Mucosa of descending colon (tissue), 3 donors: ENCODE measurements at regions not wholly inside any gene's neighbourhood (a gene's known extent, or its start where the extent isn't known, plus 50 kb on each side); places are given as distances from the start of the nearest gene placed in this dataset.
"Not testable (repeated sequence)": the region's sequence is repeated elsewhere in the genome, so short reads cannot be mapped to it uniquely, and the experiment has no call there.

ENCODE experiments used
- ATAC-seq: fragments of 200-7000 bp; cut with Tn5 transposase; one replicate; pipeline ENCODE4 v1.9.1; 2020; ENCODE audit warnings: mild to moderate bottlenecking, moderate library complexity
- DNase-seq, 3 donors: peaks; one replicate each; pipeline ENCODE4 v3.0.0-alpha.2; 2020
- H3K36me3 ChIP-seq: fragments of 200-600 bp; one replicate; pipeline ENCODE4 v1.8.0; 2021; ENCODE audit warnings: low read depth, mild to moderate bottlenecking
- H3K4me1 ChIP-seq: fragments of 200-600 bp; one replicate; pipeline ENCODE4 v1.8.0; 2021; ENCODE audit warnings: low read depth, mild to moderate bottlenecking
- H3K4me3 ChIP-seq: fragments of 200-600 bp; one replicate; pipeline ENCODE4 v1.8.0; 2021; ENCODE audit warnings: mild to moderate bottlenecking
- H3K9me3 ChIP-seq: fragments of 200-600 bp; one replicate; pipeline ENCODE4 v1.8.0; 2021; ENCODE audit warnings: mild to moderate bottlenecking
- CTCF ChIP-seq: fragments of 200-600 bp; IDR thresholded peaks from one replicate; pipeline ENCODE4 v1.8.0; 2022; ENCODE audit warnings: antibody characterized with exemption, mild to moderate bottlenecking
- intact Hi-C, 2 donors: fragments of 100-400 bp; cut with DNase I in 1 of 2; cut with micrococcal nuclease in 1 of 2; formaldehyde crosslinking; loops; one replicate each; pipeline versions ENCODE4 v1.11.0 to v1.11.1; 2022; cut with DNase I, micrococcal nuclease
- donor health status: DM: no; HTN: no; CAD: no; lungs with moderate emphysema.
- donor health status: DM: no; HTN: no; CAD: no.
- donor health status: DM: no; HTN: yes; CAD: no.

- Histone ChIP-seq H3K9me3 (no peaks in the 10 kb centered on the region), H3K4me3 (no peak overlapping the region), H3K36me3 (no peaks in the 10 kb centered on the region), H3K4me1 (no peaks in the 10 kb centered on the region)
- intact Hi-C loops = no loop called here
- DNase-seq (no peak), ATAC-seq (no peak)
- no peak for TF ChIP-seq CTCF
Measured at GRCh38 chr12:66746489-66747201, 67.8 kb upstream of the GRIP1 start.

GRCh38 chr12:66751432-66752113, 72.7 kb upstream of the GRIP1 start:
- no peak for DNase-seq
- no peaks in the 10 kb centered on the region for H3K4me1 ChIP-seq
- TF ChIP-seq CTCF = no peak
- intact Hi-C loops = no loop called here
- ATAC-seq = no peak
- no peak overlapping the region for H3K4me3 ChIP-seq
- H3K36me3 ChIP-seq = no peaks in the 10 kb centered on the region
- H3K9me3 ChIP-seq = no peaks in the 10 kb centered on the region

GRCh38 chr12:66753810-66754209, 74.9 kb upstream of the GRIP1 start:
- DNase-seq (no peak), ATAC-seq (no peak)
- TF ChIP-seq CTCF = no peak
- H3K4me3 ChIP-seq = no peak overlapping the region
- no peaks in the 10 kb centered on the region for H3K4me1 ChIP-seq
- intact Hi-C loops = no loop called here
- no peaks in the 10 kb centered on the region for H3K9me3 ChIP-seq
- H3K36me3 ChIP-seq = no peaks in the 10 kb centered on the region

GRCh38 chr12:66755727-66756395, 77.0 kb upstream of the GRIP1 start:
- Histone ChIP-seq H3K4me1 (no peaks in the 10 kb centered on the region), H3K9me3 (no peaks in the 10 kb centered on the region), H3K36me3 (no peaks in the 10 kb centered on the region), H3K4me3 (no peak overlapping the region)
- ATAC-seq = no peak
- intact Hi-C loops = no loop called here
- DNase-seq = no peak
- TF ChIP-seq CTCF = no peak

GRCh38 chr12:66756631-66757030, 77.8 kb upstream of the GRIP1 start:
- intact Hi-C loops = no loop called here
- Histone ChIP-seq H3K4me3 (no peak overlapping the region), H3K9me3 (no peaks in the 10 kb centered on the region), H3K4me1 (no peaks in the 10 kb centered on the region), H3K36me3 (no peaks in the 10 kb centered on the region)
- TF ChIP-seq CTCF = no peak
- ATAC-seq = no peak
- no peak for DNase-seq

- H3K4me3 ChIP-seq, H3K36me3 ChIP-seq, ATAC-seq, DNase-seq, H3K9me3 ChIP-seq, intact Hi-C loops, H3K4me1 ChIP-seq: not testable (repeated sequence)
Measured at GRCh38 chr12:66760122-66760521, 81.2 kb upstream of the GRIP1 start.
